BE2C (cell line): ENCODE measurements at regions not wholly inside any gene's neighbourhood (a gene's known extent, or its start where the extent isn't known, plus 50 kb on each side); places are given as distances from the start of the nearest gene placed in this dataset.
"Not testable (repeated sequence)": the region's sequence is repeated elsewhere in the genome, so short reads cannot be mapped to it uniquely, and the experiment has no call there.

Experiments used
- DNase-seq: peaks from one replicate; pipeline ENCODE4 v3.0.0-alpha.2; 2020
- H3K27me3 ChIP-seq: fragments of 250-450 bp; sonication (Bioruptor Pico); 2 replicates; pipeline ENCODE4 v1.5.1; 2020; ENCODE audit warnings: mild to moderate bottlenecking
- H3K36me3 ChIP-seq: fragments of 250-450 bp; sonication (Bioruptor Pico); 2 replicates; pipeline ENCODE4 v1.5.1; 2020; ENCODE audit warnings: mild to moderate bottlenecking
- H3K4me1 ChIP-seq: fragments of 250-450 bp; sonication (Bioruptor Pico); 2 replicates; pipeline ENCODE4 v1.5.1; 2020
- H3K4me3 ChIP-seq: 2 replicates; pipeline ENCODE4 v1.5.1; 2011; ENCODE audit warnings: low read depth, low read length
- H3K9me3 ChIP-seq: fragments of 250-450 bp; sonication (Bioruptor Pico); 2 replicates; pipeline ENCODE4 v1.5.1; 2020
- TF ChIP-seq, protein P1 (sequence below): IDR thresholded peaks from 2 replicates; pipeline ENCODE4 v1.5.1; 2012; ENCODE audit warnings: mild to moderate bottlenecking, low read depth, low read length

DNA sequence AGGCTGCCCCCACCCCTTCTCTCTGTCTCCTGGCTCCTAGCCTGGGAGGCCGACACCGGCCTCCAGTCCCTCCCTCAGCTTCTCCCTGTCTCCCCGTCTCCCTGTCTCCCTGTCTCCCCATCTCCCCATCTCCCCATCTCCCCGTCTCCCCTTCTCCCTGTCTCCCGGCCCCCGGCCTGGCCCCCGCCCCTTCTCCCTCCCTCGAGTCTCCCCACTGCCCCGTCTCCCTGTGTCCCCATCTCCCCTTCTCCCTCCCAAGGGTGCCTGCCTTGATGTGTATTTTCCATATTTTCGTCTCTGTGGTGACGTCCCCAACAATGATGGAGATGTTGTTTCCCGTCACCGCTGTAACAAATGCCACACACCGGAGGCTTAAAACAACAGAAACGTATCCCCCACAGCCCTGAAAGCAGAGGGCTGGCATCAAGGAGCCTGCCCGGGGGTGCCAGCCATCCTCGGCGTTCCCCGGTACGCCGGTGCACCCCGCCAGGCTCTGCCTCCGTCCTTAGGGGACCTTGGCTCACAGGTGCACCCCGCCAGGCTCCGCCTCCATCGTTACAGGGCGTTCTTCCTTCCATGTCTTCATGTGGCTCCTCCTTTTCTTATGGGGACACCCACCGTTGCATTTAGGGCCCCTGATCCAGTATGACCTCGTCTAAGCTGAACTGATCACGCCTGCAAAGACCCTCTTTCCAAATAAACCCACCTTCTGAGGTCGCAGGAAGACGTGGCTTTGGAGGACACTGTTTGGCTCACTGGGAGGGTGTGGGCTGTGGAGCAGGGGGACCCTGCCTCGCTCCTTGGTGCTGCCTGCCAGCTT, 151.6 kb downstream of the NPIPB11 start:
- Histone ChIP-seq H3K36me3 (no peaks in the 10 kb centered on the region), H3K9me3 (no peaks in the 10 kb centered on the region), H3K4me3 (no peak overlapping the region), H3K4me1 (peaks cover 10% of the 10 kb centered on the region), H3K27me3 (no peaks in the 10 kb centered on the region)
- TF ChIP-seq, protein P1, sequence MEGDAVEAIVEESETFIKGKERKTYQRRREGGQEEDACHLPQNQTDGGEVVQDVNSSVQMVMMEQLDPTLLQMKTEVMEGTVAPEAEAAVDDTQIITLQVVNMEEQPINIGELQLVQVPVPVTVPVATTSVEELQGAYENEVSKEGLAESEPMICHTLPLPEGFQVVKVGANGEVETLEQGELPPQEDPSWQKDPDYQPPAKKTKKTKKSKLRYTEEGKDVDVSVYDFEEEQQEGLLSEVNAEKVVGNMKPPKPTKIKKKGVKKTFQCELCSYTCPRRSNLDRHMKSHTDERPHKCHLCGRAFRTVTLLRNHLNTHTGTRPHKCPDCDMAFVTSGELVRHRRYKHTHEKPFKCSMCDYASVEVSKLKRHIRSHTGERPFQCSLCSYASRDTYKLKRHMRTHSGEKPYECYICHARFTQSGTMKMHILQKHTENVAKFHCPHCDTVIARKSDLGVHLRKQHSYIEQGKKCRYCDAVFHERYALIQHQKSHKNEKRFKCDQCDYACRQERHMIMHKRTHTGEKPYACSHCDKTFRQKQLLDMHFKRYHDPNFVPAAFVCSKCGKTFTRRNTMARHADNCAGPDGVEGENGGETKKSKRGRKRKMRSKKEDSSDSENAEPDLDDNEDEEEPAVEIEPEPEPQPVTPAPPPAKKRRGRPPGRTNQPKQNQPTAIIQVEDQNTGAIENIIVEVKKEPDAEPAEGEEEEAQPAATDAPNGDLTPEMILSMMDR, result no peak
- no peak for DNase-seq

DNA sequence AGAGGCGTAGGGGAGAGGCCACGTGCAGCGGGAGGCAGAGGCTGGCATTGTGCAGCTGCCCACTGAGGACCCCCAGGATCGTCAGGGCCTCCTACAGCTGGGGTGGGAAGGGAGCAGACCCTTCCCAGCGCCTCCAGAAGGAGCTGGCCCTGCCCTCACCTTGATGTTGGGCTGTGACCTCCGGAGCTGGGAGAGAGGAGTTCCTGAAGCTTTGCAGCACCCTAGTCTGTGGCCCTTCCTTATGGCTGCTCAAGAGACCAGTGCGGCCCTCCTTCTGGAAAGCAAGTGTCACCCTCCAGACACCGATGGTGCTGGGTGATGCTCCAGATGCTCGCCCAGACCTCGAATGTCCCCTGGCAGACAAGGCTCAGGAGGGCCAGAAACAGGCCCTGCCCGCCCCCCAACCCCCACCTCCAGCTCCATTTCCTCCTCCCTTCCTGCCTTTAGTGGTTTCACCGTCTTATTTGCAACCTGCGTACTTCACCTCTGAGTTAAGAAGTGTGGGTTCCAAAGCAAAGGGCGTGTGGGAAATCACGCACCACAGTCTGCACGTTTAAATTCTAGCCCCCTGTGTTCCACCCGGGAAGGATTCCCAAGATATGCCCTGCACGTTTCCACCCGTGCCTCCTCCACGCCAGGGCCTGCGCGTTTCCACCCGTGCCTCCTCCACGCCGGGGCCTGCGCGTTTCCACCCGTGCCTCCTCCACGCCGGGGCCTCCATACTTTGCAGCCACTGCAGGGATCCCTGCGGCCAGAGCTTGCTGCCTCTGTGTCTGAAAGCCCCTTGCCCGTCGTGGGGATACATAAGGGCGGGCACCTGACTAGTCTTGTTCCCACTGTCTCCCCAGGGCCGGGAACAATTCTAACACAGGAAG, 152.6 kb downstream of the NPIPB11 start:
- H3K9me3 ChIP-seq, H3K36me3 ChIP-seq, H3K4me3 ChIP-seq, H3K4me1 ChIP-seq, H3K27me3 ChIP-seq, DNase-seq: not testable (repeated sequence)

DNA sequence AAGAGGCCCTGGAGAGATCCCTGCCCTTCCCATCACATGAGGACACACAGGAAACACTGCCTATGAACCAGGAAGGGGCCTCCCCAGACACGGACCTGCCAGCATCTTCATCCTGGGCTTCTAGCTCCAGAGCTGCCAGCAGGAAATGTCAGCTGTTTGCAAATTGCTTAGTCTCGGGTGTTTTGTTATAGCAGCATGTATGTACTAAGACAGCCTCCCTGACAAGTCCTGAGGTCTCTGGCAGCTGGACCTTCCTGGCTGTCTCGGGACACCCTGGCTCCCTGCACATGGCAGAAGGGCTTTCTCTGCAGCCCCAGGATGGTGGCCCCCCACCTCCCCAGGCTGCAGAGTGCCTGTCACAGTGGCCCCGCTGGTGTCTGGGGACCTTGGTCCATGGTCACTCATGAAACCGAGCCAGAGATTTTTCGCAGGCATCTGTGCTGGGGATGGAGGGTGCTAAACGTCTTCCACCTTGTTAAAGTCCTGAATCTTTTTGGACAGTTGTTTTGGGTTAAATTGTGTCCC, 153.4 kb downstream of the NPIPB11 start:
- not testable (repeated sequence) for H3K4me3 ChIP-seq, H3K4me1 ChIP-seq, H3K36me3 ChIP-seq, H3K27me3 ChIP-seq, DNase-seq, H3K9me3 ChIP-seq

DNA sequence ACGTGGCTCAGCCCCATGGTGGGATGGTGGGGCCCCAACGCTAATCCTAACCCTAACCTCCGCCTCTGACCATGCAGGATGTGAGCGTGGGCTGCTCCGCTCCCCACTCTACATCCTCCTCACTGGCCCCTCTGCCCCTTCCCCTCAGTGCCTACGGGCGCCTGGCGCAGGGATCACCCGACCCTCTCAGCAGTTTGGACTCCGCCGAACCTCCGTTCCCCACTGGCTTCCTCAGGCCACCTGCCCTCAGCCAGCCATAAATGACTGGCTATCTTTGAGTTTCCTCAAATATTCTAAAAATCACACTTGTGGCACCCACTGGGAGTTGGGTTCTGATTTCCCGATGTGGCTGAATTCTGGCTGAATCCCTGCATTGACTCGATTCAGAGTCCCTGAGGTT, 154.2 kb downstream of the NPIPB11 start:
- H3K9me3 ChIP-seq, H3K4me3 ChIP-seq, H3K27me3 ChIP-seq, DNase-seq, H3K36me3 ChIP-seq, H3K4me1 ChIP-seq: not testable (repeated sequence)

DNA sequence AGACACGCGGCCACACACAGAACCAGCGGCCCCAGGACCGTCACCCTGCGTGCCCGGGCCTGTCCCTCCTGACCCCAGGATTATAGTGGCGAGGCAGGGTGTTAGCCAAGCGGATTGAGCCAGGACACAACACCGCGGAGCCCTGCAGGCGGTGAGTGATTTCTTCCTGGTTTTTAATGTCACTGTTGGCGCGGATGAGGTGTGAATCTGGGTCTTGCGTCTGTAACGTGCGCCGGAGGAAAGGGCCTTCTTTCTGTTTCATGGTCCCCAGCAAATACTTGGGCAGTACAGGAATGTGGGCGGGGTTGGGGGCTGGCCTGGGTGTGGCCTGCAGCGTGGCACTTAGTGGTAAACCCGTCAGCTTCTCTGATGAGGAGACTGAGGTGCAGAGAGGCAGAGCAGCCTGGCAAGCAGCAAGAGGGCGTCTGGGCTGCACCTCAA, 154.9 kb downstream of the NPIPB11 start:
- not testable (repeated sequence) for H3K4me1 ChIP-seq, H3K27me3 ChIP-seq, H3K9me3 ChIP-seq, H3K4me3 ChIP-seq, H3K36me3 ChIP-seq, DNase-seq

DNA sequence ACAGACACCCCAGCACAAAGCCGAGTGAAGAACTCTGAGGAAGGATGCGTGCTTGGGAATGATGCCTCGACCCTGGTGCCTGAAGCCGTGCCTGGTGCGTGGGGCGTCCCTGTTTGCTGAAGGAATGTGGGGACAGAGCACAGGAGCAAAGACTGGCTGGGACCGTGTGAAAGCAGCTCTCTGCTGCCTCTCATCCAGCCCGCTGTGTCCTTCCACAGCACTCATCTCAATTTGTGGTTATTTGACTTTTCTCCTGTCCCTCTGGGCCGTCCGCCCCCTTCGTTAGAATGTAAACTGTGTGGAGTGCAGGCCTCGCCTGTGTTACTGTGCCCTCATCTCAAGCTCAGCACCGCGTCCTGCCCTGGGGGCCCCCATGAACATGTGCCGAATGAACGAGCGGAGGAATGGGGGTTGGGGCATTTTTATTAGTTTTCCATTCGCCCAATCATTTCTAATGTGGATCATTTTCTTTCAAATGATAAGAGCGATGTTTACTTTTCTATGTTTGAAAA, 155.5 kb downstream of the NPIPB11 start:
- H3K4me3 ChIP-seq, DNase-seq, H3K27me3 ChIP-seq, H3K9me3 ChIP-seq, H3K4me1 ChIP-seq, H3K36me3 ChIP-seq: not testable (repeated sequence)

DNA sequence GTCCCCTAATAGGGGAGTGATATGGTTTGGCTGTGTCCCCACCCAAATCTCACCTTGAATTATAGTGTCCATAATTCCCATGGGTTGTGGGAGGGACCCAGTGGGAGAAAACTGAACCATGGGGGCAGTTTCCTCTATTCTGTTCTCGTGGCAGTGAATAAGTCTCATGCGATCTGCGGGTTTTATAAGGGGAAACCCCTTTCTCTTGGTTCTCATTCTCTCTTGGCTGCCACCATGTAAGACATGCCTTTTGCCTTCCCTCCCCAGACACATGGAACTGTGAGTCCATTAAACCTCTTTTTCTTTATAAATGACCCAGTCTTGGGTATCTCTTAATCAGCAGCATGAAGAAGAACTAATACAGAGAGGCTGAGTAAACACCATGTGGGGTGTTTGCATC, 156.0 kb downstream of the NPIPB11 start:
- not testable (repeated sequence) for H3K4me1 ChIP-seq, H3K27me3 ChIP-seq, DNase-seq, H3K4me3 ChIP-seq, H3K36me3 ChIP-seq, H3K9me3 ChIP-seq

DNA sequence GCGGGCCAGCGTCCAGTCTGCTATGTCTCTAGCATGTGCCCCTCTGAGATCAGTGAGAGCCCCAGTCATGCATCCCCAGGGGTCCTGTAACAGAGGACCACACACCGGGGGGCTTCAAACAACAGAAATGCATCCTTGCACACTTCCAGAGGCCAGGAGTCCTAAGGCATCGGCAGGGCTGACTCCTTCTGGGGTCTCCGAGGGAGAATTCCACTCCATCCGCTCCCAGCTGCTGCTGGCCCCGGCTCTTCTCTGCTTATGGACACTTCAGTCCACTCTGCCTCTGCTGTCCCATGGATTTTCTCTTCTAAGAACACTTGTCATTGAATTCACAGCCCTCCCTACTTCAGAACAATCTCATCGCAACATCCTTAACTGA, 157.6 kb downstream of the NPIPB11 start:
- not testable (repeated sequence) for DNase-seq, H3K4me1 ChIP-seq, H3K36me3 ChIP-seq, H3K9me3 ChIP-seq, H3K27me3 ChIP-seq, H3K4me3 ChIP-seq

DNA sequence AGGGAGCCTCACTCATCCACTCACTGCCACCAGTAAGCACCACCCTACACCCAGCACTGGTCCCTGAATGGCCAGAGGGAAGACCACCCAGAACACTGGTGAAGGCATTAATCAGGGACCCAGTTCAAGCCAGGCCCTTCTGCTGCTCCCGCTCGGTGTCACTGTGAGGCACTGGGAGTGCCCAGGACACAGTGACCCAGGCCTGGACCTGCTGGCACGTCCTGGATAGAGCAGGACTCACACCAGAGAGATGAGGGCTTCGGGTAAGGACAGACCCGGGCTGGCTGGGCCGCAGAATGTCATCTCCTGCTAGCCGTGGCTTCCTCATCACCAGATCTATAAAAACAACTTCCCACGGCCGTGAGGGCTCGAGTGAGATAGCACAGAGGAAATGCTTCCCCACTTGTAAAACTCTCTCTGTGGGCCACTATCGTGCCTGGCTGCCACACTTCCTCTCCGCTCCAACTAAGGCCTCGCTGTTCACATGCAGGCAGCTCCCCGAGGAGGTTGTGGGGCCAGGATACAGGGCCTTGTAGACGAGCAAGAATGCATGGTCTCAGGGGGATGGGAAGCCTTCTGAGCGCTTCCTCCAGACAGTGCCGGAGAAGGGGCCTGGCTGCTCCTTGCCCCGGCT, 158.1 kb downstream of the NPIPB11 start:
- H3K4me3 ChIP-seq, H3K9me3 ChIP-seq, H3K36me3 ChIP-seq, H3K27me3 ChIP-seq, DNase-seq, H3K4me1 ChIP-seq: not testable (repeated sequence)

DNA sequence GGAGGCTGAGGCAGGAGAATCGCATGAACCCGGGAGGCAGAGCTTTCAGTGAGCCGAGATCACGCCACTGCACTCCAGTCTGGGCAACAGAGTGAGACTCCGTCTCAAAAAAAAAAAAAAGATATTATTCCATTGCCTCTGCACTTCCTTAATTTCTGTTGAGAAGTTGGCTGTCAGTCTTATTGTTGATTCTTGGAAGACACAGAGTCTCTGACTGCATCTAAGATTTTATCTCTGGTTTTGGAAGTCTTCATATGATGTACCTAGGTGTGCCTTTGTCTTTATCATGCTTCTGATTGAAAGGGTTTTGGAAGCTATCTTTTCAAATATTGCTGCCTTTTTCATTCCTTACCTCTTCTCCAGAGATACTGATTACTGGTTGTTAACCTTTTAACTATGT, 160.4 kb downstream of the NPIPB11 start:
- H3K27me3 ChIP-seq, result not testable (repeated sequence)

More for the DNA sequence above, 160.4 kb downstream of the NPIPB11 start:
- H3K9me3 ChIP-seq, H3K36me3 ChIP-seq, H3K4me1 ChIP-seq, H3K4me3 ChIP-seq, DNase-seq: not testable (repeated sequence)
